ENCODE measurements at regions not wholly inside any gene's neighbourhood (a gene's known extent, or its start where the extent isn't known, plus 50 kb on each side); places are given as distances from the start of the nearest gene placed in this dataset.
"Not testable (repeated sequence)": the region's sequence is repeated elsewhere in the genome, so short reads cannot be mapped to it uniquely, and the experiment has no call there.

- TF ChIP-seq, protein P1, sequence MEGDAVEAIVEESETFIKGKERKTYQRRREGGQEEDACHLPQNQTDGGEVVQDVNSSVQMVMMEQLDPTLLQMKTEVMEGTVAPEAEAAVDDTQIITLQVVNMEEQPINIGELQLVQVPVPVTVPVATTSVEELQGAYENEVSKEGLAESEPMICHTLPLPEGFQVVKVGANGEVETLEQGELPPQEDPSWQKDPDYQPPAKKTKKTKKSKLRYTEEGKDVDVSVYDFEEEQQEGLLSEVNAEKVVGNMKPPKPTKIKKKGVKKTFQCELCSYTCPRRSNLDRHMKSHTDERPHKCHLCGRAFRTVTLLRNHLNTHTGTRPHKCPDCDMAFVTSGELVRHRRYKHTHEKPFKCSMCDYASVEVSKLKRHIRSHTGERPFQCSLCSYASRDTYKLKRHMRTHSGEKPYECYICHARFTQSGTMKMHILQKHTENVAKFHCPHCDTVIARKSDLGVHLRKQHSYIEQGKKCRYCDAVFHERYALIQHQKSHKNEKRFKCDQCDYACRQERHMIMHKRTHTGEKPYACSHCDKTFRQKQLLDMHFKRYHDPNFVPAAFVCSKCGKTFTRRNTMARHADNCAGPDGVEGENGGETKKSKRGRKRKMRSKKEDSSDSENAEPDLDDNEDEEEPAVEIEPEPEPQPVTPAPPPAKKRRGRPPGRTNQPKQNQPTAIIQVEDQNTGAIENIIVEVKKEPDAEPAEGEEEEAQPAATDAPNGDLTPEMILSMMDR (IDR thresholded peaks at IDR 0.05), result peak; percentile 40
- TF ChIP-seq ZFX (IDR thresholded peaks at IDR 0.05; ENCODE audit: borderline replicate concordance), result no peak
- H3K27ac ChIP-seq, result no peak overlapping the region
Measured at GRCh38 chr3:73192036-73192738, 130.7 kb downstream of the EBLN2 start.

DNA sequence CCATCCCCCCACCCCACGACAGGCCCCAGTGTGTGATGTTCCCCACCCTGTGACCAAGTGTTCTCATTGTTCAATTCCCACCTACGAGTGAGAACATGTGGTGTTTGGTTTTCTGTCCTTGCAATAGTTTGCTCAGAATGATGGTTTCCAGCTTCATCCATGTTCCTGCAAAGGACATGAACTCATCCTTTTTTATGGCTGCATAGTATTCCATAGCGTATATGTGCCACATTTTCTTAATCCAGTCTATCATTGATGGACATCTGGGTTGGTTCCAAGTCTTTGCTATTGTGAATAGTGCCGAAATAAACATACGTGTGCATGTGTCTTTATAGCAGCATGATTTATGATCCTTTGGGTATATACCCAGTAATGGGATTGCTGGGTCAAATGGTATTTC lies 132.5 kb downstream of the EBLN2 start:
- H3K27ac ChIP-seq, result not testable (repeated sequence)

DNA sequence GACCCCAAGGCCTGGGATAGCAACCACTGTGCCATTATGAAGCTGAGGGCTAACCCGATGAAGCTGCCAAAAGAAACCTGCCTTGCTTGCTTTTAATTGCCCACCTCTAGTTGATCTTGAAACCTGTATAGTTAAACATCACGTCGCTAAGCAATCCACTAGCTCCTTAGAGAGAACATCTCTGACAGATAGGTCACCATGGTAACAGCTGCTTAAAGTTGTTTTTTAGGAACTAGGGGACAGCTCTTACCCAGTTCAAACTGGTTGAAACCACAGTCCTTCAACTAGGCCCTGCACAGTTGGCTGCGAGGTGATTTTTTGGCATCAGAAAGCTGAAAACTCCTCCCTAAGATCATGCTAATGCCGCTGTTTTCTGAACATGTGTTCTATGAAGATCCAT lies 135.7 kb downstream of the EBLN2 start:
- TF ChIP-seq, protein P1 (IDR thresholded peaks at IDR 0.05), result no peak
- TF ChIP-seq ZFX (IDR thresholded peaks at IDR 0.05; ENCODE audit: borderline replicate concordance), result no peak
- H3K27ac ChIP-seq, result no peak overlapping the region

DNA sequence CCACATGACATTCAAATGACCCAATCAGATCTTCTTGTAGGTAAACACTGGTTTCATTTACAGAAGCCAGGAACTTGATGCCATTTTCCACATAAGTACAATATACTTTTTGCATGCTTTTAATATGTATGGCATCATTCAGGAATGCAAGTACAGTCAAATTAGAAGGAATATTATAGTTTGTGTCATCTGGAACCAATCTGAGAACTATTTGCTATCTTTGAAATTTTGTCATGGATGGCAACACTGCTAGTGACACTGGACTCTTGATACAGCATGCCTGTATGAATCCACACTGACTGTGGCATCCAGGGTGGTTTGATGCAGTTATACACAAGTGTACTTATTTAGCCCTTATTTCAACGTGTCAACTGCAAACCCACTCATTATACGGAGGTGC lies 141.6 kb downstream of the EBLN2 start:
- no peak for TF ChIP-seq ZFX (IDR thresholded peaks at IDR 0.05; ENCODE audit: borderline replicate concordance)
- TF ChIP-seq, protein P1 (IDR thresholded peaks at IDR 0.05), result no peak
- no peak overlapping the region for H3K27ac ChIP-seq

DNA sequence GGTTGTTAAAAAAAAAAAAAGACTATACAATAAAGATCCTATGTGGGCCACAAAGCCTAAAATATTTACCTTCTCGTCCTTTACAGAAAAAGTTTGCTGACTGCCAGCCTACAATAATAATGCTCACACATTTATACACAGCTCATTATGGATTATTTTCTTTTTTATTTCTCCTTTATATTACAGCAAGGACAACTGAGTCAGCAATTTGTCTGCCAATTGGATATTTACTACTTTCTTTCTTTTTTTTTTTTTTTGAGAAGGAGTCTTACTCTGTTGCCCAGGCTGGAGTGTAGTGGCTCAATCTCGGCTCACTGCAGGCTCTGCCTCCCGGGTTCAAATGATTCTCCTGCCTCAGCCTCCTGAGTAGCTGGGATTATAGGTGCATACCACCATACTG lies 142.2 kb downstream of the EBLN2 start:
- TF ChIP-seq, protein P1 (IDR thresholded peaks at IDR 0.05), result no peak
- no peak overlapping the region for H3K27ac ChIP-seq

GRCh38 chr3:73204841-73205240 lies 143.4 kb downstream of the EBLN2 start:
- no peak overlapping the region for H3K27ac ChIP-seq
- TF ChIP-seq ZFX (IDR thresholded peaks at IDR 0.05; ENCODE audit: borderline replicate concordance), result no peak
- TF ChIP-seq, protein P1 (IDR thresholded peaks at IDR 0.05), result no peak

DNA sequence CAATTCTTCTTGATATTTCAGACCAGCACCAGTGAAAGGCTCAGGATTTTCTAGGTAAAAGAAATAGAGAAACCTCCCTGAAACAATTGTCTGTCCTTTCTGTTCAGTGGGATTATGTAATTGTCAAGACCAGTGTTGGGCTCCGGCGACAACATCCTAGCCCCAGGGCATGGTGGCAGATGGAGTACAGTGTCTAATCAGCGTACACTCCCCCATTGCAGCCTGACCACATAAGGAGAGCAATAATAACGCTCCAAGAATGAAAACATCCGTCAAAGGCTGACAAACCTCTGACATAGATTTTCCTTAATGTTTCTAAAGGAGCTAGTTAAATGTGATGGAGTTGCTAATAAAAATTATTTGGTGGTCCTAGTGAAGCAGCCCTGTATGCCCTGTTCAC lies 144.6 kb downstream of the EBLN2 start:
- no peak overlapping the region for H3K27ac ChIP-seq
- TF ChIP-seq, protein P1 (IDR thresholded peaks at IDR 0.05), result no peak
- no peak for TF ChIP-seq ZFX (IDR thresholded peaks at IDR 0.05; ENCODE audit: borderline replicate concordance)

- no peak for TF ChIP-seq ZFX (IDR thresholded peaks at IDR 0.05; ENCODE audit: borderline replicate concordance)
- TF ChIP-seq, protein P1 (IDR thresholded peaks at IDR 0.05), result no peak
- H3K27ac ChIP-seq, result no peak overlapping the region
Measured at GRCh38 chr3:73207946-73208440, 146.5 kb downstream of the EBLN2 start.
